HCT116 (cell line): ENCODE measurements at regions not wholly inside any gene's neighbourhood (a gene's known extent, or its start where the extent isn't known, plus 50 kb on each side); places are given as distances from the start of the nearest gene placed in this dataset.
"Not testable (repeated sequence)": the region's sequence is repeated elsewhere in the genome, so short reads cannot be mapped to it uniquely, and the experiment has no call there.

Experiments
- ATF3 ChIP-seq: IDR thresholded peaks from 2 replicates; pipeline ENCODE4 v1.6.1; 2012
- CEBPB ChIP-seq: IDR thresholded peaks from 2 replicates; pipeline ENCODE4 v1.6.1; 2012; ENCODE audit warnings: low read depth
- CTCF ChIP-seq, 3 experiments: fragments of 200-600 bp in 1 of 3; sonication (generic) in 1 of 3; IDR thresholded peaks in 2 of 3; conservative IDR thresholded peaks in 1 of 3; 2 replicates each; pipeline ENCODE4 v1.5.1; 2012 to 2017; ENCODE audit warnings: low read depth in 2 of 3, low read length in 2 of 3, antibody characterized with exemption in 1 of 3, borderline replicate concordance in 1 of 3, control low read depth in 1 of 3, mild to moderate bottlenecking in 1 of 3, mixed read lengths in 1 of 3, mixed run types in 1 of 3, moderate library complexity in 1 of 3; ENCODE audit not compliant: insufficient read depth in 1 of 3
- EZH2 ChIP-seq: fragments of 200-600 bp; sonication (generic); IDR thresholded peaks from 2 replicates; pipeline ENCODE4 v1.6.1; 2017; ENCODE audit warnings: antibody characterized with exemption, mixed run types
- EZH2phosphoT487 ChIP-seq: fragments of 200-600 bp; IDR thresholded peaks from 2 replicates; pipeline ENCODE4 v1.6.1; 2018; ENCODE audit warnings: antibody characterized with exemption, borderline replicate concordance
- POLR2A ChIP-seq: IDR thresholded peaks from 2 replicates; pipeline ENCODE4 v1.7.0; 2011; ENCODE audit warnings: borderline replicate concordance; ENCODE audit not compliant: insufficient read depth, insufficient read length; ENCODE audit errors: extremely low read depth
- SRF ChIP-seq: IDR thresholded peaks from 2 replicates; pipeline ENCODE4 v1.6.1; 2012; ENCODE audit warnings: low read depth

GRCh38 chr1:118464460-118464859 lies 279.4 kb upstream of the SPAG17 start:
- TF ChIP-seq EZH2phosphoT487; POLR2A; ATF3; CTCF (IDR thresholded peaks at IDR 0.05 in 2 of 3, conservative IDR thresholded peaks at IDR 0.05 in 1 of 3; ENCODE audit: borderline replicate concordance in 1 of 3, insufficient read depth in 1 of 3, low read depth in 2 of 3, low read length in 2 of 3); SRF; CEBPB; EZH2: not testable (repeated sequence)
